ENCODE measurements at regions not wholly inside any gene's neighbourhood (a gene's known extent, or its start where the extent isn't known, plus 50 kb on each side); places are given as distances from the start of the nearest gene placed in this dataset.

DNA sequence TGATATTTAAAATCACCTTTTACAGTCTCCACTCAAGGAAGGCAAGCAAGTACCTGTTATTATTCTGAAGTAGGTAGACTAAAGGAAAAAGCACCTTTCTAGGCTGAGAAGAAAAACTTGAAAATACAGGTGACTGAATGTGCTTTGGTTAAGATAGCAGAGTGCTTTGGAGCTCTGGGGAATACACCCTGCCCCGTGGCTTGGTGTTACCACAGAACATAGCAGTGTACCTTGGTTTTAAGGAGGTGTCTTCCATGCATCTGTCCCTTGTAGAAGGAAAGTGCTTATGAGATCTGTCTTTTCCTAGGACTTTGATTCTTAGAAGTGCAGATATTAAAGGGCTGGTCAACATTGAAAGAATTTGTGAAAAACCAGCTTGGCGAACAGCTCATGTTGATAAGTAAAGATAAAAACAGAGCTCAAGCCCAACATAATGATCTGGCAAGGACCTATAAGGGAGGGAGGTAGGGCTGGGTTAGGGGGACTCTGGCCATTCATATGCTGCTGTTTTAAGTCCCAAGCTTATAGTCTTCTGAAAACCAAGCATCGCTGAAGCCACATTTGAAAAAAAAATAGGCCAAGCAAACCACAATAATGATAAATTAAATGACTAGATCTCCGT, 66.8 kb downstream of the ZNF608 start (continued):
- TF ChIP-seq, protein P1, sequence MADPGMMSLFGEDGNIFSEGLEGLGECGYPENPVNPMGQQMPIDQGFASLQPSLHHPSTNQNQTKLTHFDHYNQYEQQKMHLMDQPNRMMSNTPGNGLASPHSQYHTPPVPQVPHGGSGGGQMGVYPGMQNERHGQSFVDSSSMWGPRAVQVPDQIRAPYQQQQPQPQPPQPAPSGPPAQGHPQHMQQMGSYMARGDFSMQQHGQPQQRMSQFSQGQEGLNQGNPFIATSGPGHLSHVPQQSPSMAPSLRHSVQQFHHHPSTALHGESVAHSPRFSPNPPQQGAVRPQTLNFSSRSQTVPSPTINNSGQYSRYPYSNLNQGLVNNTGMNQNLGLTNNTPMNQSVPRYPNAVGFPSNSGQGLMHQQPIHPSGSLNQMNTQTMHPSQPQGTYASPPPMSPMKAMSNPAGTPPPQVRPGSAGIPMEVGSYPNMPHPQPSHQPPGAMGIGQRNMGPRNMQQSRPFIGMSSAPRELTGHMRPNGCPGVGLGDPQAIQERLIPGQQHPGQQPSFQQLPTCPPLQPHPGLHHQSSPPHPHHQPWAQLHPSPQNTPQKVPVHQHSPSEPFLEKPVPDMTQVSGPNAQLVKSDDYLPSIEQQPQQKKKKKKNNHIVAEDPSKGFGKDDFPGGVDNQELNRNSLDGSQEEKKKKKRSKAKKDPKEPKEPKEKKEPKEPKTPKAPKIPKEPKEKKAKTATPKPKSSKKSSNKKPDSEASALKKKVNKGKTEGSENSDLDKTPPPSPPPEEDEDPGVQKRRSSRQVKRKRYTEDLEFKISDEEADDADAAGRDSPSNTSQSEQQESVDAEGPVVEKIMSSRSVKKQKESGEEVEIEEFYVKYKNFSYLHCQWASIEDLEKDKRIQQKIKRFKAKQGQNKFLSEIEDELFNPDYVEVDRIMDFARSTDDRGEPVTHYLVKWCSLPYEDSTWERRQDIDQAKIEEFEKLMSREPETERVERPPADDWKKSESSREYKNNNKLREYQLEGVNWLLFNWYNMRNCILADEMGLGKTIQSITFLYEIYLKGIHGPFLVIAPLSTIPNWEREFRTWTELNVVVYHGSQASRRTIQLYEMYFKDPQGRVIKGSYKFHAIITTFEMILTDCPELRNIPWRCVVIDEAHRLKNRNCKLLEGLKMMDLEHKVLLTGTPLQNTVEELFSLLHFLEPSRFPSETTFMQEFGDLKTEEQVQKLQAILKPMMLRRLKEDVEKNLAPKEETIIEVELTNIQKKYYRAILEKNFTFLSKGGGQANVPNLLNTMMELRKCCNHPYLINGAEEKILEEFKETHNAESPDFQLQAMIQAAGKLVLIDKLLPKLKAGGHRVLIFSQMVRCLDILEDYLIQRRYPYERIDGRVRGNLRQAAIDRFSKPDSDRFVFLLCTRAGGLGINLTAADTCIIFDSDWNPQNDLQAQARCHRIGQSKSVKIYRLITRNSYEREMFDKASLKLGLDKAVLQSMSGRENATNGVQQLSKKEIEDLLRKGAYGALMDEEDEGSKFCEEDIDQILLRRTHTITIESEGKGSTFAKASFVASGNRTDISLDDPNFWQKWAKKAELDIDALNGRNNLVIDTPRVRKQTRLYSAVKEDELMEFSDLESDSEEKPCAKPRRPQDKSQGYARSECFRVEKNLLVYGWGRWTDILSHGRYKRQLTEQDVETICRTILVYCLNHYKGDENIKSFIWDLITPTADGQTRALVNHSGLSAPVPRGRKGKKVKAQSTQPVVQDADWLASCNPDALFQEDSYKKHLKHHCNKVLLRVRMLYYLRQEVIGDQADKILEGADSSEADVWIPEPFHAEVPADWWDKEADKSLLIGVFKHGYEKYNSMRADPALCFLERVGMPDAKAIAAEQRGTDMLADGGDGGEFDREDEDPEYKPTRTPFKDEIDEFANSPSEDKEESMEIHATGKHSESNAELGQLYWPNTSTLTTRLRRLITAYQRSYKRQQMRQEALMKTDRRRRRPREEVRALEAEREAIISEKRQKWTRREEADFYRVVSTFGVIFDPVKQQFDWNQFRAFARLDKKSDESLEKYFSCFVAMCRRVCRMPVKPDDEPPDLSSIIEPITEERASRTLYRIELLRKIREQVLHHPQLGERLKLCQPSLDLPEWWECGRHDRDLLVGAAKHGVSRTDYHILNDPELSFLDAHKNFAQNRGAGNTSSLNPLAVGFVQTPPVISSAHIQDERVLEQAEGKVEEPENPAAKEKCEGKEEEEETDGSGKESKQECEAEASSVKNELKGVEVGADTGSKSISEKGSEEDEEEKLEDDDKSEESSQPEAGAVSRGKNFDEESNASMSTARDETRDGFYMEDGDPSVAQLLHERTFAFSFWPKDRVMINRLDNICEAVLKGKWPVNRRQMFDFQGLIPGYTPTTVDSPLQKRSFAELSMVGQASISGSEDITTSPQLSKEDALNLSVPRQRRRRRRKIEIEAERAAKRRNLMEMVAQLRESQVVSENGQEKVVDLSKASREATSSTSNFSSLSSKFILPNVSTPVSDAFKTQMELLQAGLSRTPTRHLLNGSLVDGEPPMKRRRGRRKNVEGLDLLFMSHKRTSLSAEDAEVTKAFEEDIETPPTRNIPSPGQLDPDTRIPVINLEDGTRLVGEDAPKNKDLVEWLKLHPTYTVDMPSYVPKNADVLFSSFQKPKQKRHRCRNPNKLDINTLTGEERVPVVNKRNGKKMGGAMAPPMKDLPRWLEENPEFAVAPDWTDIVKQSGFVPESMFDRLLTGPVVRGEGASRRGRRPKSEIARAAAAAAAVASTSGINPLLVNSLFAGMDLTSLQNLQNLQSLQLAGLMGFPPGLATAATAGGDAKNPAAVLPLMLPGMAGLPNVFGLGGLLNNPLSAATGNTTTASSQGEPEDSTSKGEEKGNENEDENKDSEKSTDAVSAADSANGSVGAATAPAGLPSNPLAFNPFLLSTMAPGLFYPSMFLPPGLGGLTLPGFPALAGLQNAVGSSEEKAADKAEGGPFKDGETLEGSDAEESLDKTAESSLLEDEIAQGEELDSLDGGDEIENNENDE (IDR thresholded peaks at IDR 0.05; ENCODE audit: insufficient replicate concordance, low read length), result no peak
- TF ChIP-seq BRCA1 (IDR thresholded peaks at IDR 0.05; ENCODE audit: low read depth, low read length) (no peak), BACH1 (IDR thresholded peaks at IDR 0.05; ENCODE audit: low read length) (no peak), RFX5 (IDR thresholded peaks at IDR 0.05; ENCODE audit: borderline replicate concordance, low read depth, low read length) (no peak), NRF1 (IDR thresholded peaks at IDR 0.05; ENCODE audit: low read depth, low read length) (no peak), KDM4A (IDR thresholded peaks at IDR 0.05; ENCODE audit: low read depth, low read length, severe bottlenecking) (no peak), YY1 (IDR thresholded peaks at IDR 0.05; ENCODE audit: low read depth, low read length) (no peak), EZH2 (IDR thresholded peaks at IDR 0.05; ENCODE audit: low read depth, low read length, severe bottlenecking) (no peak)
- TF ChIP-seq, protein P2, sequence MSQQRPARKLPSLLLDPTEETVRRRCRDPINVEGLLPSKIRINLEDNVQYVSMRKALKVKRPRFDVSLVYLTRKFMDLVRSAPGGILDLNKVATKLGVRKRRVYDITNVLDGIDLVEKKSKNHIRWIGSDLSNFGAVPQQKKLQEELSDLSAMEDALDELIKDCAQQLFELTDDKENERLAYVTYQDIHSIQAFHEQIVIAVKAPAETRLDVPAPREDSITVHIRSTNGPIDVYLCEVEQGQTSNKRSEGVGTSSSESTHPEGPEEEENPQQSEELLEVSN (IDR thresholded peaks at IDR 0.05), result no peak
- TF ChIP-seq, protein P3, sequence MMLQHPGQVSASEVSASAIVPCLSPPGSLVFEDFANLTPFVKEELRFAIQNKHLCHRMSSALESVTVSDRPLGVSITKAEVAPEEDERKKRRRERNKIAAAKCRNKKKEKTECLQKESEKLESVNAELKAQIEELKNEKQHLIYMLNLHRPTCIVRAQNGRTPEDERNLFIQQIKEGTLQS (IDR thresholded peaks at IDR 0.05; ENCODE audit: insufficient read depth, low read depth, low read length), result no peak

Data from H1 (cell line).